Lower leg skin (tissue), 4 donors: ENCODE measurements at regions not wholly inside any gene's neighbourhood (a gene's known extent, or its start where the extent isn't known, plus 50 kb on each side); places are given as distances from the start of the nearest gene placed in this dataset.

Experiments used
- DNase-seq, 2 donors: peaks; one replicate each; pipeline ENCODE4 v3.0.0-alpha.2; 2019; ENCODE audit warnings: low spot score in 2 of 2
- H3K4me3 ChIP-seq: fragments of 200-600 bp; sonication (generic); 2 replicates; pipeline ENCODE4 v1.5.1; 2017; ENCODE audit warnings: mild to moderate bottlenecking, low read depth; ENCODE audit not compliant: poor library complexity, severe bottlenecking
- POLR2A ChIP-seq, 2 donors: fragments of 450-650 bp; IDR thresholded peaks; one replicate each; pipeline ENCODE4 v1.6.1; 2016 to 2017; ENCODE audit warnings: antibody characterized with exemption in 2 of 2, mild to moderate bottlenecking in 1 of 2, moderate library complexity in 1 of 2
- WGBS, 2 donors: methylation state at CpG; one replicate each; pipeline ENCODE4 v1.1.5; 2018; 5-methylcytosine and 5-hydroxymethylcytosine counted together
- intact Hi-C: fragments of 100-400 bp; cut with DNase I; formaldehyde crosslinking; loops from one replicate; pipeline ENCODE4 v1.15.0; 2023; ENCODE audit warnings: low total_unique reads
- TF ChIP-seq, protein P1 (sequence below), 3 donors: fragments of 450-650 bp; IDR thresholded peaks; one replicate each; pipeline ENCODE4 v1.5.1; 2016; ENCODE audit warnings: antibody characterized with exemption in 3 of 3, mild to moderate bottlenecking in 3 of 3, moderate library complexity in 2 of 3

DNA sequence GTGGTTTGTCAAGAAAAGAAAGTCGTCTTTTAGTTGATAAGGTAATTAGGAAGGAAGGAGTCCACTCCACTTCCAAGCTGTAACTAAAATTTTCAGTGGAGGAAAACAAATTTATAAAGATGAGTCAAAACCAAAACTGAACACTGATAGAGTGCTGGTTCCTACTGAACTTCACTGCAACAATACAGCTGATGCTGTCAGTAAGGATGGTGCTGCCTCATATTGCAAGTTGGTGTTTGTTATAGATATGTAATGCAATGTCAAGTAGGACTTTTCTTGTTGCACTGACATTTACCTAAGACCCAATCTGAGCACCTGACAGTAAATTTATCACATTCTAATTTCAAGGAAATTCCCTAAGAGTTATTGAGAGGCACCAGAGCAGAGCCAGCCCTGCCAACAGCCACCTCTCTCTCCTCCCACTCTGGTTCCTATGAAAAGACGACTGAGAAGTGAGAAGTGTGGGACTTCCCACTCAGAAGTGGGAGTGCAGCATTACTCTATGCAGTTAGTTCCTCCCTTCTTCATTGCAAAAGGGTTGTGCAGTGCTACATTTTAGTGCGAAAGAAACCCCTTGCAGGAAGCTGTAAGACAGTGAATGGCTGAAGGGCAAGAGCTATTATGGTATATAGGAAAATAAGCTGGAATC is 350.8 kb downstream of the NFIB start:
- intact Hi-C loops: no loop called here
- DNase-seq: no peak
- no peak overlapping the region for H3K4me3 ChIP-seq
- 72 to 74% methylated on average over 3 of the region's 3 CpGs for WGBS, 2 donors
- TF ChIP-seq POLR2A (IDR thresholded peaks at IDR 0.05): no peak
- TF ChIP-seq, protein P1, sequence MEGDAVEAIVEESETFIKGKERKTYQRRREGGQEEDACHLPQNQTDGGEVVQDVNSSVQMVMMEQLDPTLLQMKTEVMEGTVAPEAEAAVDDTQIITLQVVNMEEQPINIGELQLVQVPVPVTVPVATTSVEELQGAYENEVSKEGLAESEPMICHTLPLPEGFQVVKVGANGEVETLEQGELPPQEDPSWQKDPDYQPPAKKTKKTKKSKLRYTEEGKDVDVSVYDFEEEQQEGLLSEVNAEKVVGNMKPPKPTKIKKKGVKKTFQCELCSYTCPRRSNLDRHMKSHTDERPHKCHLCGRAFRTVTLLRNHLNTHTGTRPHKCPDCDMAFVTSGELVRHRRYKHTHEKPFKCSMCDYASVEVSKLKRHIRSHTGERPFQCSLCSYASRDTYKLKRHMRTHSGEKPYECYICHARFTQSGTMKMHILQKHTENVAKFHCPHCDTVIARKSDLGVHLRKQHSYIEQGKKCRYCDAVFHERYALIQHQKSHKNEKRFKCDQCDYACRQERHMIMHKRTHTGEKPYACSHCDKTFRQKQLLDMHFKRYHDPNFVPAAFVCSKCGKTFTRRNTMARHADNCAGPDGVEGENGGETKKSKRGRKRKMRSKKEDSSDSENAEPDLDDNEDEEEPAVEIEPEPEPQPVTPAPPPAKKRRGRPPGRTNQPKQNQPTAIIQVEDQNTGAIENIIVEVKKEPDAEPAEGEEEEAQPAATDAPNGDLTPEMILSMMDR (IDR thresholded peaks at IDR 0.05): no peak

DNA sequence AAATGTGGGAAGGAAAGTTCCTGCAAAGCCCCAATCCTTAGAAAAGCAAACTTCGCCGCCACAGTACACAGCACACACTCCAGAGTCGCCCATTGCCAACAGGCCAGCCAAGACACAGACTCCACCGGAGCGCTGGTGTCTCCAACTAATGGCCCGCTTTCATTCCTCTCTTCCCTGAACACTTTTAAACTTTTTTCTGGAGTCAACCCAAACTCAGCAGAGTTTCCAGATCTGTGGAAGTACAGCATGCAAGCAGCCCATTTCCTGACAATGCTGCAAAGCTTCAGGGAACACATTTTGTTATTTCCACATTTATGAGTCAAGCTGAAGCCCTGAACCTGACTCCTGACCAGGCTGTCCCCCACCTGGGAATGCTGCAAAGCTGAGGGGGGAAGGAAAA is 351.9 kb downstream of the NFIB start:
- TF ChIP-seq, protein P1 (IDR thresholded peaks at IDR 0.05): no peak
- no peak for TF ChIP-seq POLR2A (IDR thresholded peaks at IDR 0.05)
- 74 to 80% methylated on average over 6 of the region's 6 CpGs for WGBS, 2 donors
- no peak overlapping the region for H3K4me3 ChIP-seq
- no peak for DNase-seq
- intact Hi-C loops: no loop called here

DNA sequence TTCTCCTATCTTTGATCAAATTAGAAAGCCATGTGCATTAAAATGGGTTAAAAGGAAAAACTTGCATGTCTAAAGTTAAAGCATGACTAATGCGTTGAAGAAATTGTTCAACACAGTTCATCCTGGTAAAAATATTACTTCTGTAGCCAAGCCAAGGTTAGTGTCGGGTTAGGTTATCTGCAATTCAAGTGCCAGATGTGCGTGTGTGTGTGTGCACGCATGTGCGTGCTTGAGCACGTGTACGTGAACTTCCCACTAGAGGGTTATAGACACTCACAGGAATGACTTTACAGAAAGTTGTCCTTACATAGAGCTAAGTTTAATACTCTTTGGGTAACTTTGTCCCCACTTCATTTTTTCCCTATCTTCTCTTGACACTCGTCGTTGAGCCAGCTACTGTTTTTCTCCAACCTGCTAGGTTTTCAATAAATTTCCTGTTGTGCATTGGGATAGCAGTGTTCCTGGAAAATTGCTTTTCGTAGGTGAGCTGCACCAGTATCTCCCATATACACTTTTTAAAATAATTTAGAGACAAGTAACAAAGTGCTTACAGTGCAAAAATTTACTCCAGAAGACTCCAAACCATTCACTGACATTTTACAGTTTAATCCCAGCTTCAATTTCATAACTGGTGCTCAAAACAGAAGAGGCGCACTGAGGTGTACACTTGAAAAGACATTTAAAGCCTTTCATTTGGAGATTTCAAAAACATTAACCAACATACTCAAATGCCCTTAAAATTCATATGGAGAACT is 353.8 kb downstream of the NFIB start:
- 63% methylated on average over 11 of the region's 11 CpGs for WGBS, 2 donors
- intact Hi-C loops: no loop called here
- no peak for TF ChIP-seq POLR2A (IDR thresholded peaks at IDR 0.05)
- TF ChIP-seq, protein P1 (IDR thresholded peaks at IDR 0.05): no peak
- no peak for DNase-seq
- no peak overlapping the region for H3K4me3 ChIP-seq

DNA sequence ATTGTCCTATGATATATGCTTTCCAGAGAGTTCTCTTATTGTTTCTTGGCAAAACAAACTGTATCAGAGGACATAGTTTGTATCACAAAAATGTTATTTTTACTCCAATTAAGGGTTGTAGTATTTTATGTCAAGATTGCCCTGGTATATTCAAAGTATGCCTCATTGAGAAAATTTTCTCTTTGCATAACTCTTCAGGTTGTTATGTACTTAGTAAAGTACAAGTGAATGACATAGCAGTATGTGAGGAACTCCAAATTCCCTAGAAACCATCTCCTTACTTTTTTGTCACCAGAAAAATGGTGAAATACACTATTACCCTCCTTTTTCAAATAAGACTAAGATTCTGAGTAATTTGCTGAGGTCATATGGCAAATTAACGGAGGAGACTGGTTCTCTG is 355.3 kb downstream of the NFIB start:
- WGBS, 2 donors: 89 to 100% methylated on average over 1 of the region's 1 CpG
- TF ChIP-seq, protein P1 (IDR thresholded peaks at IDR 0.05): no peak
- TF ChIP-seq POLR2A (IDR thresholded peaks at IDR 0.05): no peak
- DNase-seq: no peak
- intact Hi-C loops: no loop called here
- H3K4me3 ChIP-seq: no peak overlapping the region

DNA sequence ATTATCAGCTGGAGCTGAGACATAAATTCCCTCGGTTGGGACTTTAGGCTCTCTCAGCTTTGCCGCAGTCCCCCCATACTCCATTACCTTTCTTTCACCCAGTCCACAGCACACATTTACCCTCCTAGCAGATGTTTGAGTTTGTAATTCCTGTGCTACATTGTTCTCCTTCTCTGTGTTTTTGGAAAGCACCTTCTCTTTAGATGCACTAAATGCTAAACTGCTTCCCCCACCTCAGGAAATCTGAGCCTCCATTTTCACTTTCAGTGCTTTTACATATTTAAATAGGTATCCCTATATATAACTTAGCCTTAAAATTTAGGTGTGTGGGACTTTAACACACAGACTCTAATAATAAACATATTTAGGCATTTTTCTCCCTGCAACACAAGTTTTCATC is 356.9 kb downstream of the NFIB start:
- H3K4me3 ChIP-seq: no peak overlapping the region
- WGBS, 2 donors: 62 to 66% methylated on average over 2 of the region's 2 CpGs
- no peak for DNase-seq
- intact Hi-C loops: no loop called here
- TF ChIP-seq, protein P1 (IDR thresholded peaks at IDR 0.05): no peak
- TF ChIP-seq POLR2A (IDR thresholded peaks at IDR 0.05): no peak
